IMR-90 (cell line): ENCODE measurements at regions not wholly inside any gene's neighbourhood (a gene's known extent, or its start where the extent isn't known, plus 50 kb on each side); places are given as distances from the start of the nearest gene placed in this dataset.

Experiments
- ATAC-seq: fragments of 200-7000 bp; cut with Tn5 transposase; 2 replicates; pipeline ENCODE4 v1.9.1; 2020; ENCODE audit warnings: low read depth, mild to moderate bottlenecking, moderate library complexity
- BruUV-seq: library from RNA; stranded (reverse); fragments of 400-500 nt; replicated peaks from 2 replicates; lab custom pipeline; 2021; lab: Mats Ljungman, UMichigan
- CTCF ChIA-PET: fragments of 300-600 bp; formaldehyde crosslinking; extraction: SDS; loops from one replicate; lab custom pipeline; 2021; ENCODE audit warnings: antibody characterized with exemption; lab: Yijun Ruan, JAX
- POLR2A ChIA-PET: fragments of 300-600 bp; sonication (Branson Sonifier 250); formaldehyde crosslinking; loops from one replicate; lab custom pipeline; 2022; ENCODE audit warnings: antibody characterized with exemption; ENCODE audit not compliant: unreplicated experiment; lab: Charles Lee
- DNase-seq: peaks from one replicate; pipeline ENCODE4 v3.0.0; 2013
- H2AFZ ChIP-seq: replicated peaks from 2 replicates; pipeline ENCODE3; 2013; ENCODE audit warnings: low read length, mild to moderate bottlenecking; ENCODE audit not compliant: poor library complexity
- H2AK5ac ChIP-seq: 2 replicates; pipeline ENCODE4 v1.6.1; 2013; ENCODE audit warnings: low read depth, low read length, inconsistent platforms
- H2AK9ac ChIP-seq: replicated peaks from 2 replicates; pipeline ENCODE3; 2013; ENCODE audit warnings: mild to moderate bottlenecking, low read depth, low read length, moderate library complexity; ENCODE audit not compliant: poor library complexity
- H2BK120ac ChIP-seq: 2 replicates; pipeline ENCODE4 v1.6.1; 2013; ENCODE audit warnings: low read depth, low read length, inconsistent platforms
- H2BK15ac ChIP-seq: 3 replicates; pipeline ENCODE4 v1.6.1; 2013; ENCODE audit warnings: low read depth, low read length, inconsistent platforms
- H2BK20ac ChIP-seq: 2 replicates; pipeline ENCODE4 v1.6.1; 2013; ENCODE audit warnings: low read depth, mild to moderate bottlenecking, inconsistent platforms, low read length, moderate library complexity
- H2BK5ac ChIP-seq: 2 replicates; pipeline ENCODE4 v1.6.1; 2013; ENCODE audit warnings: mild to moderate bottlenecking, low read depth, low read length, inconsistent platforms; ENCODE audit not compliant: poor library complexity, severe bottlenecking
- H3K14ac ChIP-seq: replicated peaks from 2 replicates; pipeline ENCODE4 v1.6.1; 2013; ENCODE audit warnings: low read depth, low read length, inconsistent platforms
- H3K18ac ChIP-seq: 2 replicates; pipeline ENCODE4 v1.6.1; 2013; ENCODE audit warnings: low read depth, low read length, control low read depth
- H3K23ac ChIP-seq: 2 replicates; pipeline ENCODE4 v1.6.1; 2013; ENCODE audit warnings: low read depth, low read length, inconsistent platforms
- H3K27ac ChIP-seq: 2 replicates; pipeline ENCODE4 v1.5.1; 2013; ENCODE audit warnings: mild to moderate bottlenecking, control low read depth, low read length; ENCODE audit not compliant: insufficient read depth
- H3K27me3 ChIP-seq: 2 replicates; pipeline ENCODE4 v1.6.1; 2013; ENCODE audit warnings: low read length; ENCODE audit not compliant: control insufficient read depth, insufficient read depth
- H3K36me3 ChIP-seq: 2 replicates; pipeline ENCODE4 v1.6.1; 2013; ENCODE audit warnings: low read length, mixed read lengths; ENCODE audit not compliant: control insufficient read depth, insufficient read depth
- H3K4ac ChIP-seq: 2 replicates; pipeline ENCODE4 v1.6.1; 2013; ENCODE audit warnings: low read depth, low read length, inconsistent platforms
- H3K4me1 ChIP-seq: 2 replicates; pipeline ENCODE4 v1.6.1; 2013; ENCODE audit warnings: low read length, mixed read lengths; ENCODE audit not compliant: control insufficient read depth, insufficient read depth
- H3K4me2 ChIP-seq: 2 replicates; pipeline ENCODE4 v1.6.1; 2013; ENCODE audit warnings: low read depth, mild to moderate bottlenecking, control low read depth, low read length, moderate library complexity
- H3K4me3 ChIP-seq: 2 replicates; pipeline ENCODE4 v1.5.1; 2013; ENCODE audit warnings: low read depth, mild to moderate bottlenecking, control low read depth, low read length, moderate library complexity; ENCODE audit not compliant: insufficient read depth
- H3K56ac ChIP-seq: 2 replicates; pipeline ENCODE4 v1.6.1; 2013; ENCODE audit warnings: low read length, inconsistent platforms; ENCODE audit not compliant: insufficient read depth; ENCODE audit errors: extremely low read depth
- H3K79me1 ChIP-seq, 2 experiments: 2 replicates each; pipeline ENCODE4 v1.6.1; 2013; ENCODE audit warnings: low read length in 2 of 2, inconsistent platforms in 1 of 2, low read depth in 1 of 2
- H3K9ac ChIP-seq: 2 replicates; pipeline ENCODE4 v1.6.1; 2013; ENCODE audit warnings: low read depth, low read length, control low read depth
- H3K9me1 ChIP-seq: 2 replicates; pipeline ENCODE4 v1.6.1; 2013; ENCODE audit warnings: low read length, inconsistent platforms; ENCODE audit not compliant: insufficient read depth
- H3K9me3 ChIP-seq: 2 replicates; pipeline ENCODE4 v1.6.1; 2013; ENCODE audit warnings: low read length; ENCODE audit not compliant: control insufficient read depth, insufficient read depth
- H4K20me1 ChIP-seq: 2 replicates; pipeline ENCODE4 v1.6.1; 2013; ENCODE audit warnings: low read length, inconsistent platforms; ENCODE audit not compliant: insufficient read depth
- H4K5ac ChIP-seq: 2 replicates; pipeline ENCODE4 v1.6.1; 2013; ENCODE audit warnings: mild to moderate bottlenecking, low read depth, low read length, control low read depth
- H4K8ac ChIP-seq, 2 experiments: 2 replicates each; pipeline ENCODE4 v1.6.1; 2013; ENCODE audit warnings: low read depth in 2 of 2, low read length in 2 of 2, control low read depth in 1 of 2, inconsistent platforms in 1 of 2
- H4K91ac ChIP-seq: 2 replicates; pipeline ENCODE4 v1.6.1; 2013; ENCODE audit warnings: low read depth, low read length, inconsistent platforms; ENCODE audit not compliant: insufficient read depth
- CEBPB ChIP-seq: IDR thresholded peaks from 2 replicates; pipeline ENCODE4 v1.6.1; 2012; ENCODE audit warnings: low read depth, low read length, improper control_type of control experiment
- MAZ ChIP-seq: IDR thresholded peaks from 2 replicates; pipeline ENCODE4 v1.6.1; 2012; ENCODE audit warnings: low read depth, mild to moderate bottlenecking, low read length, improper control_type of control experiment, moderate library complexity, borderline replicate concordance
- WGBS, 2 experiments: methylation state at CpG; one replicate each; pipeline versions ENCODE4 v1.1.5 to v1.1.7; 2013; ENCODE audit warnings: missing lambda C conversion rate in 2 of 2; ENCODE audit not compliant: insufficient read length in 1 of 2; ENCODE audit errors: extremely low coverage in 2 of 2; 5-methylcytosine and 5-hydroxymethylcytosine counted together
- dilution Hi-C: fragments of 300-500 bp; cut with HindIII; formaldehyde crosslinking; loops from one replicate; pipeline ENCODE4 v1.14.3; 2018; ENCODE audit warnings: low sequenced_read_pairs; ENCODE audit not compliant: unreplicated experiment
- in situ Hi-C: fragments of 300-500 bp; cut with MboI; formaldehyde crosslinking; loops from 3 replicates; pipeline ENCODE4 v1.14.3; 2019; ENCODE audit warnings: low sequenced_read_pairs, inconsistent platforms, mixed read lengths
- intact Hi-C: fragments of 100-400 bp; cut with micrococcal nuclease; formaldehyde crosslinking; loops from 2 replicates; pipeline ENCODE4 v1.10.0; 2022

DNA sequence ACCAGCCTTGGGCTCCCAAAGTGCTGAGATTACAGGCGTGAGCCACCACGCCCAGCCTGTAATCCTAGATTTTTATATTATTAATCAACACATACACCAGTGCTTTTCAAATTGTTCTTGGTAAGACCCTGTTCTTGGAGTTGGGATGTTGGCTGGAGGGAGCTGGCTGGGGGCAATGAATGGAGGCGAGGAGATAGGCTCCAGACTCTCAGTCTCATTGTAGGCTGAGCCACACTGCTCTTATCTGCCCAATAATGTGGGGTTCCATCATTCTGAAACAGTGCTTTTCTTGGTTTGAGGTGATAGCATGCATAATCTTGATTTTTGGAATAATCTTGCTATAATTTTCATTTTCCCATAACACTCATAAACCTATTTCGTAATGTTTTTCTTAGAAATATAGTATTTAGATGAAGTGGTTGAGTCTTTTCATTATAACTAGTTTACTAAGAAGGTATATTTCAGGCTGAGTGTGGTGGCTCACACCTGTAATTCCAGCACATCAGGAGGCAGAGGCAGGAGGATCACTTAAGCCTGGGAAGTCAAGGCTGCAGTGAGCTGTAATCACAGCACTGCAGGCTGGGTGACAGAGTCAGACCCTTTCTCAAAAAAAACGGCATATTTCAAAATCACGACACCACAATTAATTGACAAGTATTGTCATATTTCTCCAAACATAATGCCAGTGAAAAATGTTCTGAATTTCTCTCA lies 65.1 kb upstream of the LYZL2 start:
- ChIA-PET CTCF (no interaction called here), POLR2A (no interaction called here)
- no peak overlapping the region for H2AFZ ChIP-seq
- H3K79me1 ChIP-seq = no peaks in the 10 kb centered on the region
- H3K27me3 ChIP-seq = peaks cover 8% of the 10 kb centered on the region
- H2BK15ac ChIP-seq = no peak overlapping the region
- no peaks in the 10 kb centered on the region for H3K36me3 ChIP-seq
- TF ChIP-seq MAZ = no peak
- 0 out of 2 replicates have a peak, but pooled peaks have one; percentile 1 for TF ChIP-seq CEBPB
- no peak overlapping the region for H3K4ac ChIP-seq
- peaks cover 4% of the 10 kb centered on the region; the same call in 1 of the 2 replicates for H3K4me1 ChIP-seq
- H3K23ac ChIP-seq = no peak overlapping the region
- no peak overlapping the region for H3K18ac ChIP-seq
- H4K8ac ChIP-seq = no peak overlapping the region
- WGBS, 2 experiments = no CpG with 5 or more reads among the region's 6 CpGs
- in situ Hi-C loops (no loop called here), dilution Hi-C loops (no loop called here), intact Hi-C loops (no loop called here)
- no peak overlapping the region for H3K9ac ChIP-seq
- no peak overlapping the region for H3K14ac ChIP-seq
- H4K20me1 ChIP-seq = no peaks in the 10 kb centered on the region
- no peak overlapping the region for H4K91ac ChIP-seq
- no peak overlapping the region for H3K27ac ChIP-seq
- DNase-seq (no peak), ATAC-seq (no peak)
- no peak overlapping the region for H2AK9ac ChIP-seq
- no peak overlapping the region for H3K56ac ChIP-seq
- peaks cover 3% of the 10 kb centered on the region for H3K9me3 ChIP-seq
- no peak overlapping the region for H4K5ac ChIP-seq
- no peak overlapping the region for H3K4me2 ChIP-seq
- no peak overlapping the region for H3K4me3 ChIP-seq
- H3K9me1 ChIP-seq = no peaks in the 10 kb centered on the region
- H2BK120ac ChIP-seq = no peak overlapping the region
- no peak overlapping the region for H2BK5ac ChIP-seq
- no peak overlapping the region for H2BK20ac ChIP-seq
- no peak overlapping the region for H2AK5ac ChIP-seq
- BruUV-seq = no TSS peak
